ENCODE measurements at regions not wholly inside any gene's neighbourhood (a gene's known extent, or its start where the extent isn't known, plus 50 kb on each side); places are given as distances from the start of the nearest gene placed in this dataset.
"Not testable (repeated sequence)": the region's sequence is repeated elsewhere in the genome, so short reads cannot be mapped to it uniquely, and the experiment has no call there.

- no peak for TF ChIP-seq CTCF (IDR thresholded peaks at IDR 0.05)
- no peaks in the 10 kb centered on the region for H3K4me1 ChIP-seq (ENCODE audit: control insufficient read depth in 1 of 2, low read depth in 2 of 2)
- no peaks in the 10 kb centered on the region for H3K36me3 ChIP-seq
- H3K9me3 ChIP-seq = no peaks in the 10 kb centered on the region
- no peak overlapping the region for H3K27ac ChIP-seq
- DNase-seq (ENCODE audit: low spot score) = no peak
- H3K27me3 ChIP-seq (replicated peaks; ENCODE audit: insufficient read depth) = no peaks in the 10 kb centered on the region
- ATAC-seq (ENCODE audit: insufficient number of reproducible peaks, low FRiP score, low read depth) = no peak
- H3K4me3 ChIP-seq = no peak overlapping the region
Measured at GRCh38 chr13:88005188-88005587, 334.0 kb downstream of the SLITRK5 start.

- no peaks in the 10 kb centered on the region for H3K9me3 ChIP-seq
- no peak overlapping the region for H3K4me3 ChIP-seq
- DNase-seq (ENCODE audit: low spot score) (no peak), ATAC-seq (ENCODE audit: insufficient number of reproducible peaks, low FRiP score, low read depth) (no peak)
- no peak for TF ChIP-seq CTCF (IDR thresholded peaks at IDR 0.05)
- no peaks in the 10 kb centered on the region for H3K4me1 ChIP-seq (ENCODE audit: control insufficient read depth in 1 of 2, low read depth in 2 of 2)
- no peak overlapping the region for H3K27ac ChIP-seq
- H3K36me3 ChIP-seq = no peaks in the 10 kb centered on the region
- no peaks in the 10 kb centered on the region for H3K27me3 ChIP-seq (replicated peaks; ENCODE audit: insufficient read depth)
Measured at GRCh38 chr13:88014527-88014926, 343.4 kb downstream of the SLITRK5 start.

- no peaks in the 10 kb centered on the region for H3K36me3 ChIP-seq
- H3K27me3 ChIP-seq (replicated peaks; ENCODE audit: insufficient read depth) = no peaks in the 10 kb centered on the region
- ATAC-seq (ENCODE audit: insufficient number of reproducible peaks, low FRiP score, low read depth) = no peak
- no peaks in the 10 kb centered on the region for H3K4me1 ChIP-seq (ENCODE audit: control insufficient read depth in 1 of 2, low read depth in 2 of 2)
- no peak overlapping the region for H3K4me3 ChIP-seq
- no peaks in the 10 kb centered on the region for H3K9me3 ChIP-seq
- no peak for DNase-seq (ENCODE audit: low spot score)
- TF ChIP-seq CTCF (IDR thresholded peaks at IDR 0.05) = no peak
- H3K27ac ChIP-seq = no peak overlapping the region
Measured at GRCh38 chr13:88022431-88023208, 351.4 kb downstream of the SLITRK5 start.

- Histone ChIP-seq H3K4me1 (ENCODE audit: control insufficient read depth in 1 of 2, low read depth in 2 of 2) (no peaks in the 10 kb centered on the region), H3K27ac (no peak overlapping the region), H3K36me3 (no peaks in the 10 kb centered on the region), H3K4me3 (no peak overlapping the region), H3K9me3 (no peaks in the 10 kb centered on the region), H3K27me3 (replicated peaks; ENCODE audit: insufficient read depth) (no peaks in the 10 kb centered on the region)
- no peak for ATAC-seq (ENCODE audit: insufficient number of reproducible peaks, low FRiP score, low read depth)
- DNase-seq (ENCODE audit: low spot score) = no peak
- TF ChIP-seq CTCF (IDR thresholded peaks at IDR 0.05) = no peak
Measured at GRCh38 chr13:88026241-88026640, 355.1 kb downstream of the SLITRK5 start.

- TF ChIP-seq CTCF (IDR thresholded peaks at IDR 0.05) = no peak
- DNase-seq (ENCODE audit: low spot score) (no peak), ATAC-seq (ENCODE audit: insufficient number of reproducible peaks, low FRiP score, low read depth) (no peak)
- H3K36me3 ChIP-seq = no peaks in the 10 kb centered on the region
- H3K4me3 ChIP-seq = no peak overlapping the region
- no peaks in the 10 kb centered on the region for H3K4me1 ChIP-seq (ENCODE audit: control insufficient read depth in 1 of 2, low read depth in 2 of 2)
- H3K9me3 ChIP-seq = no peaks in the 10 kb centered on the region
- H3K27me3 ChIP-seq (replicated peaks; ENCODE audit: insufficient read depth) = no peaks in the 10 kb centered on the region
- no peak overlapping the region for H3K27ac ChIP-seq
Measured at GRCh38 chr13:88031980-88032559, 360.9 kb downstream of the SLITRK5 start.

GRCh38 chr13:88036205-88036604 is 365.0 kb downstream of the SLITRK5 start:
- H3K27me3 ChIP-seq (replicated peaks; ENCODE audit: insufficient read depth); ATAC-seq (ENCODE audit: insufficient number of reproducible peaks, low FRiP score, low read depth); H3K4me1 ChIP-seq (ENCODE audit: control insufficient read depth in 1 of 2, low read depth in 2 of 2); DNase-seq (ENCODE audit: low spot score); H3K36me3 ChIP-seq; H3K9me3 ChIP-seq; H3K4me3 ChIP-seq; H3K27ac ChIP-seq: not testable (repeated sequence)

Data from thoracic aorta (tissue), 2 donors.